Fibroblast of skin of right quadriceps (primary cell): ENCODE measurements at regions not wholly inside any gene's neighbourhood (a gene's known extent, or its start where the extent isn't known, plus 50 kb on each side); places are given as distances from the start of the nearest gene placed in this dataset.

Source experiments
- DNase-seq: peaks from one replicate; pipeline ENCODE4 v3.0.0-alpha.2; 2013

- DNase-seq, result no peak
Measured at GRCh38 chr10:64261092-64261491, 739.9 kb downstream of the REEP3 start.

GRCh38 chr10:64261676-64262075 is 740.5 kb downstream of the REEP3 start:
- no peak for DNase-seq

GRCh38 chr10:64265961-64266360 is 744.8 kb downstream of the REEP3 start:
- DNase-seq, result no peak

- DNase-seq, result no peak
Measured at GRCh38 chr10:64271508-64271907, 750.3 kb downstream of the REEP3 start.

GRCh38 chr10:64271983-64272382 is 750.8 kb downstream of the REEP3 start:
- DNase-seq, result no peak

- no peak for DNase-seq
Measured at GRCh38 chr10:64275001-64275400, 753.8 kb downstream of the REEP3 start.

GRCh38 chr10:64275774-64276173 is 754.6 kb downstream of the REEP3 start:
- DNase-seq, result no peak

- no peak for DNase-seq
Measured at GRCh38 chr10:64277536-64277935, 756.3 kb downstream of the REEP3 start.

- DNase-seq, result no peak
Measured at GRCh38 chr10:64283621-64284020, 762.4 kb downstream of the REEP3 start.

- DNase-seq, result no peak
Measured at GRCh38 chr10:64286533-64286932, 765.3 kb downstream of the REEP3 start.

- DNase-seq, result no peak
Measured at GRCh38 chr10:64288404-64288803, 767.2 kb downstream of the REEP3 start.

GRCh38 chr10:64303566-64303965 is 782.4 kb downstream of the REEP3 start:
- no peak for DNase-seq

- no peak for DNase-seq
Measured at GRCh38 chr10:64306729-64307327, 785.6 kb downstream of the REEP3 start.

- DNase-seq, result no peak
Measured at GRCh38 chr10:64312876-64313275, 791.7 kb downstream of the REEP3 start.

GRCh38 chr10:64313967-64314366 is 792.8 kb downstream of the REEP3 start:
- no peak for DNase-seq

- no peak for DNase-seq
Measured at GRCh38 chr10:64316416-64316815, 795.2 kb downstream of the REEP3 start.

GRCh38 chr10:64316833-64317232 is 795.6 kb downstream of the REEP3 start:
- DNase-seq, result no peak

- DNase-seq, result no peak
Measured at GRCh38 chr10:64320448-64320847, 799.2 kb downstream of the REEP3 start.

GRCh38 chr10:64329510-64329909 is 808.3 kb downstream of the REEP3 start:
- DNase-seq, result no peak

GRCh38 chr10:64332551-64332950 is 811.4 kb downstream of the REEP3 start:
- no peak for DNase-seq

GRCh38 chr10:64334084-64334483 is 812.9 kb downstream of the REEP3 start:
- DNase-seq, result no peak

GRCh38 chr10:64344211-64344610 is 823.0 kb downstream of the REEP3 start:
- no peak for DNase-seq

GRCh38 chr10:64345856-64346255 is 824.7 kb downstream of the REEP3 start:
- DNase-seq, result no peak

GRCh38 chr10:64346389-64346788 is 825.2 kb downstream of the REEP3 start:
- no peak for DNase-seq

- no peak for DNase-seq
Measured at GRCh38 chr10:64350665-64351064, 829.5 kb downstream of the REEP3 start.

GRCh38 chr10:64358907-64359306 is 837.7 kb downstream of the REEP3 start:
- no peak for DNase-seq
